ENCODE measurements at regions not wholly inside any gene's neighbourhood (a gene's known extent, or its start where the extent isn't known, plus 50 kb on each side); places are given as distances from the start of the nearest gene placed in this dataset.

GRCh38 chr13:32881777-32882145, 134.5 kb upstream of the KL start:
- no peak for TF ChIP-seq CTCF (conservative IDR thresholded peaks at IDR 0.05; ENCODE audit: low read depth, low read length)
- no peak overlapping the region for H3K4me3 ChIP-seq (ENCODE audit: low read depth, low read length)
- no peak for DNase-seq (ENCODE audit: low read depth)

GRCh38 chr13:32882691-32883090, 133.5 kb upstream of the KL start:
- TF ChIP-seq CTCF (conservative IDR thresholded peaks at IDR 0.05; ENCODE audit: low read depth, low read length) = no peak
- DNase-seq (ENCODE audit: low read depth) = no peak
- H3K4me3 ChIP-seq (ENCODE audit: low read depth, low read length) = no peak overlapping the region

GRCh38 chr13:32883474-32883873, 132.7 kb upstream of the KL start:
- TF ChIP-seq CTCF (conservative IDR thresholded peaks at IDR 0.05; ENCODE audit: low read depth, low read length) = no peak
- peak; percentile 75 for DNase-seq (ENCODE audit: low read depth)
- no peak overlapping the region for H3K4me3 ChIP-seq (ENCODE audit: low read depth, low read length)

GRCh38 chr13:32887617-32888016, 128.6 kb upstream of the KL start:
- DNase-seq (ENCODE audit: low read depth) = no peak
- no peak overlapping the region for H3K4me3 ChIP-seq (ENCODE audit: low read depth, low read length)
- TF ChIP-seq CTCF (conservative IDR thresholded peaks at IDR 0.05; ENCODE audit: low read depth, low read length) = no peak

GRCh38 chr13:32889986-32890565, 126.1 kb upstream of the KL start:
- no peak for DNase-seq (ENCODE audit: low read depth)
- H3K4me3 ChIP-seq (ENCODE audit: low read depth, low read length) = no peak overlapping the region
- no peak for TF ChIP-seq CTCF (conservative IDR thresholded peaks at IDR 0.05; ENCODE audit: low read depth, low read length)

GRCh38 chr13:32893176-32893575, 123.0 kb upstream of the KL start:
- no peak for TF ChIP-seq CTCF (conservative IDR thresholded peaks at IDR 0.05; ENCODE audit: low read depth, low read length)
- no peak overlapping the region for H3K4me3 ChIP-seq (ENCODE audit: low read depth, low read length)
- DNase-seq (ENCODE audit: low read depth) = no peak

- no peak overlapping the region for H3K4me3 ChIP-seq (ENCODE audit: low read depth, low read length)
- no peak for TF ChIP-seq CTCF (conservative IDR thresholded peaks at IDR 0.05; ENCODE audit: low read depth, low read length)
- peak; percentile 59 for DNase-seq (ENCODE audit: low read depth)
These were observed 121.6 kb upstream of the KL start for GRCh38 chr13:32894589-32895001.
